Muscle layer of colon (tissue), 2 donors: ENCODE measurements at regions not wholly inside any gene's neighbourhood (a gene's known extent, or its start where the extent isn't known, plus 50 kb on each side); places are given as distances from the start of the nearest gene placed in this dataset.
"Not testable (repeated sequence)": the region's sequence is repeated elsewhere in the genome, so short reads cannot be mapped to it uniquely, and the experiment has no call there.

Experiments used
- H3K27ac ChIP-seq: one replicate; pipeline ENCODE4 v1.7.0; 2013; ENCODE audit warnings: low read depth, mild to moderate bottlenecking, low read length, moderate library complexity
- H3K27me3 ChIP-seq, 2 donors: one replicate each; pipeline ENCODE4 v1.7.0; 2013; ENCODE audit warnings: low read length in 2 of 2, mild to moderate bottlenecking in 2 of 2; ENCODE audit not compliant: insufficient read depth in 2 of 2, control insufficient read depth in 1 of 2
- H3K36me3 ChIP-seq: one replicate; pipeline ENCODE4 v1.7.0; 2013; ENCODE audit warnings: mild to moderate bottlenecking, low read length; ENCODE audit not compliant: insufficient read depth
- H3K4me1 ChIP-seq: one replicate; pipeline ENCODE4 v1.7.0; 2013; ENCODE audit warnings: mild to moderate bottlenecking, low read length; ENCODE audit not compliant: insufficient read depth
- H3K4me3 ChIP-seq, 2 donors: one replicate each; pipeline ENCODE4 v1.7.0; 2013; ENCODE audit warnings: low read length in 2 of 2, low read depth in 1 of 2, mild to moderate bottlenecking in 1 of 2, moderate library complexity in 1 of 2
- H3K9ac ChIP-seq: one replicate; pipeline ENCODE4 v1.7.0; 2013; ENCODE audit warnings: low read length
- H3K9me3 ChIP-seq: one replicate; pipeline ENCODE4 v1.7.0; 2013; ENCODE audit warnings: mild to moderate bottlenecking, low read length
- donor health status: abdominal sarcoma.
- donor health status: Adenocarcinoma of cecum.

- H3K4me1 ChIP-seq, H3K36me3 ChIP-seq, H3K9me3 ChIP-seq, H3K27me3 ChIP-seq, H3K27ac ChIP-seq, H3K4me3 ChIP-seq, H3K9ac ChIP-seq: not testable (repeated sequence)
Observed at GRCh38 chr18:78438235-78438634, 541.4 kb upstream of the SALL3 start.

DNA sequence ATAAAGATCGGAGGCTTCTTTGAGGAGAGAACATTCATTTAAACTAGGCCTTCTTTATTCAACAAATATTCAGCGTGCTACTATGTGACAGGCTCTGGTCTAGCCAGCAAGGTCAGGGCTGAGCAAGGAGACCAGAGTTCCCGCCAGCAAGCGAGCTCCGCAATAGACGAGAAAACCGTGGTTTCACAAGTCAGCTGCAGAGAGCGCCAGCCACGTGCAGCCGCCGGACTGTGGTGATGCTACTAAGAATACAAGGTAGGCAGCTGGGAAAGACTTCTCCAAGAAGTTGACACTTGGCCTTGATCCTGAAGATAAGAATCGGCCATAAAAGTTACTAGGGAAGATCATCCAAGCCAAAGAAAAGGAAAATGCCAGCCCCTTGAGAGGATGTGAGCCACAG lies 533.7 kb upstream of the SALL3 start:
- no peak overlapping the region for H3K9ac ChIP-seq
- H3K4me3 ChIP-seq = no peak overlapping the region
- no peak overlapping the region for H3K27ac ChIP-seq
- H3K27me3 ChIP-seq = no peaks in the 10 kb centered on the region
- H3K4me1 ChIP-seq = peaks cover 10% of the 10 kb centered on the region
- H3K36me3 ChIP-seq = no peaks in the 10 kb centered on the region
- H3K9me3 ChIP-seq = no peaks in the 10 kb centered on the region

- Histone ChIP-seq H3K4me3 (no peak overlapping the region), H3K27ac (no peak overlapping the region), H3K4me1 (peaks cover 10% of the 10 kb centered on the region), H3K9ac (no peak overlapping the region), H3K9me3 (no peaks in the 10 kb centered on the region), H3K27me3 (no peaks in the 10 kb centered on the region), H3K36me3 (no peaks in the 10 kb centered on the region)
Observed at GRCh38 chr18:78447211-78447610, 532.4 kb upstream of the SALL3 start.

GRCh38 chr18:78448106-78448505 lies 531.5 kb upstream of the SALL3 start:
- H3K9ac ChIP-seq = no peak overlapping the region
- H3K9me3 ChIP-seq = no peaks in the 10 kb centered on the region
- no peak overlapping the region for H3K4me3 ChIP-seq
- H3K36me3 ChIP-seq = no peaks in the 10 kb centered on the region
- H3K27ac ChIP-seq = no peak overlapping the region
- H3K4me1 ChIP-seq = peaks cover 10% of the 10 kb centered on the region
- H3K27me3 ChIP-seq = no peaks in the 10 kb centered on the region

DNA sequence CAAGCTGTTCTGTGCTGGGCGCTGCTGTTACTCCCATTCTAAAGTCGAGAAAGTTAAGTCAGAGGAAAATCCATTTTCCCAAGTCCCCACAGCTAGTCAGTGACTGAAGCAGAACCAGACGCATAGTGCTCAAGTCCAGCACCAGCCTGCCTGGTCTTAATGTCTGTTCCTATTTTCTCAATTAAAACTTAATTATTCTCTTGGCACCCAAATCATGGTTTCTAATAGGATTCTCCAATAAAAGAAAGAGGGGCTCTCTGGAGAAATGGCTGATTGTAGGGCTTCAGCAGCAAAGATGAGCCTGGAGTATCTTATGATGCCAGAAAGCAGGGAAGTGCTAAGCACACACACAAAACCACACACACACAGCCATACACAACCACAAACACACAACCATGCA lies 531.0 kb upstream of the SALL3 start:
- Histone ChIP-seq H3K4me3 (no peak overlapping the region), H3K4me1 (peaks cover 10% of the 10 kb centered on the region), H3K9me3 (no peaks in the 10 kb centered on the region), H3K27ac (no peak overlapping the region), H3K27me3 (no peaks in the 10 kb centered on the region), H3K36me3 (no peaks in the 10 kb centered on the region), H3K9ac (no peak overlapping the region)

- Histone ChIP-seq H3K9ac (no peak overlapping the region), H3K36me3 (no peaks in the 10 kb centered on the region), H3K4me3 (no peak overlapping the region), H3K9me3 (no peaks in the 10 kb centered on the region), H3K27ac (no peak overlapping the region), H3K4me1 (no peaks in the 10 kb centered on the region), H3K27me3 (no peaks in the 10 kb centered on the region)
Observed at GRCh38 chr18:78454221-78454620, 525.4 kb upstream of the SALL3 start.

- Histone ChIP-seq H3K4me3 (no peak overlapping the region), H3K27me3 (no peaks in the 10 kb centered on the region), H3K9me3 (no peaks in the 10 kb centered on the region), H3K9ac (no peak overlapping the region), H3K27ac (no peak overlapping the region), H3K4me1 (no peaks in the 10 kb centered on the region), H3K36me3 (no peaks in the 10 kb centered on the region)
Observed at GRCh38 chr18:78455386-78455785, 524.2 kb upstream of the SALL3 start.

GRCh38 chr18:78457011-78457410 lies 522.6 kb upstream of the SALL3 start:
- no peak overlapping the region for H3K4me3 ChIP-seq
- H3K27me3 ChIP-seq = no peaks in the 10 kb centered on the region
- no peak overlapping the region for H3K9ac ChIP-seq
- H3K9me3 ChIP-seq = no peaks in the 10 kb centered on the region
- no peaks in the 10 kb centered on the region for H3K4me1 ChIP-seq
- H3K27ac ChIP-seq = no peak overlapping the region
- H3K36me3 ChIP-seq = no peaks in the 10 kb centered on the region

GRCh38 chr18:78457731-78458130 lies 521.9 kb upstream of the SALL3 start:
- H3K27ac ChIP-seq = no peak overlapping the region
- H3K4me1 ChIP-seq = no peaks in the 10 kb centered on the region
- no peaks in the 10 kb centered on the region for H3K9me3 ChIP-seq
- no peak overlapping the region for H3K9ac ChIP-seq
- no peaks in the 10 kb centered on the region for H3K27me3 ChIP-seq
- H3K4me3 ChIP-seq = no peak overlapping the region
- no peaks in the 10 kb centered on the region for H3K36me3 ChIP-seq

DNA sequence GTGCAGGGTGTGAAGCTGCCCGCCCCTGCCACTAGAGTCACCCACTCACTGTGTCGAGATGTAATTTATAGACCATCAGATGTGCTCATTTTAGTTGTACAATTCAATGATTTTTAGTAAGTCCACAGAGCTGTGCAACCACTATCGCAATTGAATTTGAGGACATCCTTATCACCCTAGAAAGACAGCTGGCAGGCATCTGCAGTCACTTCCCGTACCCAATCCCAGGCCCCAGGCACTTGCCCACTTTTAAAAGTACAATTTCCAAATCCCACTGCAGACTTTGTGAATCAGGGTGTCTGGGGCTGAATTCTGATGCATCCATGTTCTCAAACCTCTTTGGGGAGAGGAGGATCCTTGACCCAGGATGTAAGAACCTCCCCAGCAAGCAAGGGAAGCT lies 521.3 kb upstream of the SALL3 start:
- Histone ChIP-seq H3K4me3 (no peak overlapping the region), H3K27ac (no peak overlapping the region), H3K9ac (no peak overlapping the region), H3K4me1 (no peaks in the 10 kb centered on the region), H3K36me3 (no peaks in the 10 kb centered on the region), H3K9me3 (no peaks in the 10 kb centered on the region), H3K27me3 (no peaks in the 10 kb centered on the region)

- H3K9ac ChIP-seq = no peak overlapping the region
- no peaks in the 10 kb centered on the region for H3K9me3 ChIP-seq
- no peaks in the 10 kb centered on the region for H3K4me1 ChIP-seq
- no peaks in the 10 kb centered on the region for H3K27me3 ChIP-seq
- H3K27ac ChIP-seq = no peak overlapping the region
- no peaks in the 10 kb centered on the region for H3K36me3 ChIP-seq
- H3K4me3 ChIP-seq = no peak overlapping the region
Observed at GRCh38 chr18:78459668-78460067, 520.0 kb upstream of the SALL3 start.

DNA sequence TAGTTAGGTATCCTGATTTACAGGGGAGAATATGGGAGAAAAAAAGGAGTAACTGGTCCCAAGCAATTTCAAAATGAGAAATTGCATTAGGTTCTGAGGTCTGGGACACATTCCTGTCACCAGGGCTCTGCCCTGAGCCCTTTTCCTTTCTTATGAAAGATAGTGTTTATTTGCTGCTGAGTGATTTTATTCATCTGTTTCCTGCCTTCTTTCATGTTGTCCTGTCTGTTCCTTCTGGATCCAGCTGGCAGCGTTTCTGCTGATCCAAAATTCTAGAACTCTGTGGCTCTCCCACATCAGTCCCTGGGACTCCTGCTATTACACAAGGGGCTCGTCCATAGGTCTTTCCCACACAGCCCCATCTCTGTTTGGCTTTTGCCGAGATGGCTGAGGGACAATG lies 519.1 kb upstream of the SALL3 start:
- Histone ChIP-seq H3K9me3 (no peaks in the 10 kb centered on the region), H3K9ac (no peak overlapping the region), H3K27me3 (no peaks in the 10 kb centered on the region), H3K4me1 (no peaks in the 10 kb centered on the region), H3K36me3 (no peaks in the 10 kb centered on the region), H3K27ac (no peak overlapping the region), H3K4me3 (no peak overlapping the region)
